ENCODE measurements at regions not wholly inside any gene's neighbourhood (a gene's known extent, or its start where the extent isn't known, plus 50 kb on each side); places are given as distances from the start of the nearest gene placed in this dataset.

DNA sequence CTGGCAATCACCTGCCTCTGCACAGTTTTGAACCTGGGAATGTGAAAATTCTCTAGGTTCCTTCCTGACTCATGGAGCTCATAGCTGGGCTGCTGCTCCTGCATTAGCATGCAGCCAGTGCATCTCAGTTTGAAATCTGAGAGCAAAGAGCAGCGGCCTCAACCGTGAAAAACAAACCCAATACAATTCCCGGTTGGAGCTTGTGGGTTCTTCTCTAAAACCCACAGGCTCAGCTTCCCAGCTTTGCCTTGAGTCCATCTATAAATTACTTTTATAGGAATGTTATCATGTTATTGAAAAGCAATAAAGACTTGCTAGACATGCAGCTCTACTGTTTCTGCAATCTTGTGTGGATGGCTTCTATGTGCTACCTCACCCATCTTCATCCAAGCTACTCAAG lies 191.7 kb downstream of the CXCL12 start (continued):
- TF ChIP-seq, protein P1, sequence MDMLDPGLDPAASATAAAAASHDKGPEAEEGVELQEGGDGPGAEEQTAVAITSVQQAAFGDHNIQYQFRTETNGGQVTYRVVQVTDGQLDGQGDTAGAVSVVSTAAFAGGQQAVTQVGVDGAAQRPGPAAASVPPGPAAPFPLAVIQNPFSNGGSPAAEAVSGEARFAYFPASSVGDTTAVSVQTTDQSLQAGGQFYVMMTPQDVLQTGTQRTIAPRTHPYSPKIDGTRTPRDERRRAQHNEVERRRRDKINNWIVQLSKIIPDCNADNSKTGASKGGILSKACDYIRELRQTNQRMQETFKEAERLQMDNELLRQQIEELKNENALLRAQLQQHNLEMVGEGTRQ (IDR thresholded peaks at IDR 0.05; ENCODE audit: borderline replicate concordance, low read depth, low read length): no peak
- TF ChIP-seq USF1 (IDR thresholded peaks at IDR 0.05; ENCODE audit: borderline replicate concordance, low read depth): no peak

DNA sequence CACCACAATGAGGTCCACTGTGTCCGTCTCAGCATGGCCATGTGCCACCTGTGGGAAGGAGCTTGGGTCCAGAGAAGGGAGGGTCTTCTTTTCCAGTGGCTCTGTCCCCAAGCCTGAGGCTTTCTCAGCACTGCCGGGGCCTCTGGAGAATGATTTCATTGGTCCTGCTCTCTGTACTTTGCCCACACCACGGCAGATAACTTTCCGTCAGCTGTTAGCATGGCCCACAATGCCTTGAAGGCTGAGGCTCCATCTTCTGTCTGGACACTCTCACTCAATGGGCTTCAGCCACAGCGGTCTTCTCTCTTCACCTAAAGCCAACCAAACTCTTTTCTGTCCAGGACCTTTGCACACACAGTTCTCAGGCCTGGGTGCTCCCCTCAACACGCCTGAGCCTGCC lies 192.5 kb downstream of the CXCL12 start:
- H3K9ac ChIP-seq: no peak overlapping the region
- no peaks in the 10 kb centered on the region for H3K9me2 ChIP-seq
- no peak overlapping the region for H3K27ac ChIP-seq (ENCODE audit: low read depth in 2 of 2, low read length in 1 of 2)
- no peak overlapping the region for H2AFZ ChIP-seq (ENCODE audit: low read depth)
- POLR2A ChIA-PET: no interaction called here
- H3K4me2 ChIP-seq: no peak overlapping the region
- TF ChIP-seq GATA2 (CRISPR knock-in tag; IDR thresholded peaks at IDR 0.05): no peak
- no peak for TF ChIP-seq RCOR1 (IDR thresholded peaks at IDR 0.05; ENCODE audit: low read length)
- TF ChIP-seq, protein P2, sequence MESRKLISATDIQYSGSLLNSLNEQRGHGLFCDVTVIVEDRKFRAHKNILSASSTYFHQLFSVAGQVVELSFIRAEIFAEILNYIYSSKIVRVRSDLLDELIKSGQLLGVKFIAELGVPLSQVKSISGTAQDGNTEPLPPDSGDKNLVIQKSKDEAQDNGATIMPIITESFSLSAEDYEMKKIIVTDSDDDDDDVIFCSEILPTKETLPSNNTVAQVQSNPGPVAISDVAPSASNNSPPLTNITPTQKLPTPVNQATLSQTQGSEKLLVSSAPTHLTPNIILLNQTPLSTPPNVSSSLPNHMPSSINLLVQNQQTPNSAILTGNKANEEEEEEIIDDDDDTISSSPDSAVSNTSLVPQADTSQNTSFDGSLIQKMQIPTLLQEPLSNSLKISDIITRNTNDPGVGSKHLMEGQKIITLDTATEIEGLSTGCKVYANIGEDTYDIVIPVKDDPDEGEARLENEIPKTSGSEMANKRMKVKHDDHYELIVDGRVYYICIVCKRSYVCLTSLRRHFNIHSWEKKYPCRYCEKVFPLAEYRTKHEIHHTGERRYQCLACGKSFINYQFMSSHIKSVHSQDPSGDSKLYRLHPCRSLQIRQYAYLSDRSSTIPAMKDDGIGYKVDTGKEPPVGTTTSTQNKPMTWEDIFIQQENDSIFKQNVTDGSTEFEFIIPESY (IDR thresholded peaks at IDR 0.05; ENCODE audit: borderline replicate concordance, low read depth): no peak
- no peak for TF ChIP-seq TAF1 (IDR thresholded peaks at IDR 0.05; ENCODE audit: borderline replicate concordance, low read depth, low read length)
- TF ChIP-seq, protein P3, sequence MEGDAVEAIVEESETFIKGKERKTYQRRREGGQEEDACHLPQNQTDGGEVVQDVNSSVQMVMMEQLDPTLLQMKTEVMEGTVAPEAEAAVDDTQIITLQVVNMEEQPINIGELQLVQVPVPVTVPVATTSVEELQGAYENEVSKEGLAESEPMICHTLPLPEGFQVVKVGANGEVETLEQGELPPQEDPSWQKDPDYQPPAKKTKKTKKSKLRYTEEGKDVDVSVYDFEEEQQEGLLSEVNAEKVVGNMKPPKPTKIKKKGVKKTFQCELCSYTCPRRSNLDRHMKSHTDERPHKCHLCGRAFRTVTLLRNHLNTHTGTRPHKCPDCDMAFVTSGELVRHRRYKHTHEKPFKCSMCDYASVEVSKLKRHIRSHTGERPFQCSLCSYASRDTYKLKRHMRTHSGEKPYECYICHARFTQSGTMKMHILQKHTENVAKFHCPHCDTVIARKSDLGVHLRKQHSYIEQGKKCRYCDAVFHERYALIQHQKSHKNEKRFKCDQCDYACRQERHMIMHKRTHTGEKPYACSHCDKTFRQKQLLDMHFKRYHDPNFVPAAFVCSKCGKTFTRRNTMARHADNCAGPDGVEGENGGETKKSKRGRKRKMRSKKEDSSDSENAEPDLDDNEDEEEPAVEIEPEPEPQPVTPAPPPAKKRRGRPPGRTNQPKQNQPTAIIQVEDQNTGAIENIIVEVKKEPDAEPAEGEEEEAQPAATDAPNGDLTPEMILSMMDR (IDR thresholded peaks at IDR 0.05): no peak
- TF ChIP-seq CHD2 (IDR thresholded peaks at IDR 0.05; ENCODE audit: low read length, partially characterized antibody): no peak
- TF ChIP-seq FOXM1 (IDR thresholded peaks at IDR 0.05; ENCODE audit: low read depth): no peak
- H3K9me3 ChIP-seq: peaks cover 5% of the 10 kb centered on the region; the same call in 1 of the 2 replicates
- peaks cover 5% of the 10 kb centered on the region for H3F3A ChIP-seq (replicated peaks; ENCODE audit: insufficient read depth)
- CTCF ChIA-PET: no interaction called here
- peaks cover 0 to 13% of the 10 kb centered on the region in 2 experiments; a peak in 1 of 4 replicates for H3K4me1 ChIP-seq (ENCODE audit: control insufficient read depth in 1 of 2, insufficient read depth in 2 of 2, low read depth in 1 of 2, low read length in 1 of 2)
- no peaks in the 10 kb centered on the region for H4K20me1 ChIP-seq (ENCODE audit: insufficient read depth)
- WGBS (ENCODE audit: low lambda C conversion rate): 39% methylated on average over 5 of the region's 6 CpGs
- H3K27me3 ChIP-seq (ENCODE audit: insufficient read depth): no peaks in the 10 kb centered on the region
- DNase-seq: no peak
- no peak overlapping the region for H3K4me3 ChIP-seq (ENCODE audit: low read depth in 2 of 2, low read length in 1 of 2)
- no peaks in the 10 kb centered on the region for H3K79me2 ChIP-seq (ENCODE audit: insufficient read depth)
- no peaks in the 10 kb centered on the region for H3K36me3 ChIP-seq (replicated peaks in 1 of 2; ENCODE audit: control insufficient read depth in 1 of 2, insufficient read depth in 2 of 2, low read length in 1 of 2)

GRCh38 chr10:44190541-44190940 lies 194.4 kb downstream of the CXCL12 start:
- H3K4me2 ChIP-seq: no peak overlapping the region
- no peaks in the 10 kb centered on the region for H3K79me2 ChIP-seq (ENCODE audit: insufficient read depth)
- H3K9me2 ChIP-seq: no peaks in the 10 kb centered on the region
- H3F3A ChIP-seq (replicated peaks; ENCODE audit: insufficient read depth): peaks cover under 1% of the 10 kb centered on the region
- ChIA-PET POLR2A (no interaction called here), CTCF (no interaction called here)
- H4K20me1 ChIP-seq (ENCODE audit: insufficient read depth): no peaks in the 10 kb centered on the region
- H3K9me3 ChIP-seq: peaks cover 5% of the 10 kb centered on the region; the same call in 1 of the 2 replicates
- H3K4me3 ChIP-seq (ENCODE audit: low read depth in 2 of 2, low read length in 1 of 2): no peak overlapping the region
- H3K9ac ChIP-seq: no peak overlapping the region
- peaks cover 0 to 7% of the 10 kb centered on the region in 2 experiments; a peak in 1 of 4 replicates for H3K4me1 ChIP-seq (ENCODE audit: control insufficient read depth in 1 of 2, insufficient read depth in 2 of 2, low read depth in 1 of 2, low read length in 1 of 2)
- no peaks in the 10 kb centered on the region for H3K27me3 ChIP-seq (ENCODE audit: insufficient read depth)
- H3K27ac ChIP-seq (ENCODE audit: low read depth in 2 of 2, low read length in 1 of 2): no peak overlapping the region
- H2AFZ ChIP-seq (ENCODE audit: low read depth): no peak overlapping the region
- no peaks in the 10 kb centered on the region for H3K36me3 ChIP-seq (replicated peaks in 1 of 2; ENCODE audit: control insufficient read depth in 1 of 2, insufficient read depth in 2 of 2, low read length in 1 of 2)
- no peak for DNase-seq
- TF ChIP-seq CHD2 (IDR thresholded peaks at IDR 0.05; ENCODE audit: low read length, partially characterized antibody) (no peak), POLR2AphosphoS5 (IDR thresholded peaks at IDR 0.05; ENCODE audit: low read depth, low read length) (no peak), MEF2A (IDR thresholded peaks at IDR 0.05; ENCODE audit: borderline replicate concordance, low read depth) (no peak), RFX5 (IDR thresholded peaks at IDR 0.05; ENCODE audit: low read length) (no peak), RXRA (IDR thresholded peaks at IDR 0.05; ENCODE audit: borderline replicate concordance, low read depth) (no peak), GATA2 (CRISPR knock-in tag; IDR thresholded peaks at IDR 0.05) (no peak), NRF1 (IDR thresholded peaks at IDR 0.05; ENCODE audit: low read depth, low read length) (no peak), GABPA (IDR thresholded peaks at IDR 0.05; ENCODE audit: low read depth) (no peak), JUND (IDR thresholded peaks at IDR 0.05) (no peak), EZH2phosphoT487 (IDR thresholded peaks at IDR 0.05; ENCODE audit: borderline replicate concordance, low read depth) (no peak), YY1 (IDR thresholded peaks at IDR 0.05; ENCODE audit: low read depth) (no peak), SIN3A (IDR thresholded peaks at IDR 0.05; ENCODE audit: borderline replicate concordance, low read depth, low read length) (no peak)
- TF ChIP-seq, protein P2 (IDR thresholded peaks at IDR 0.05; ENCODE audit: borderline replicate concordance, low read depth): no peak
